ENCODE measurements at regions not wholly inside any gene's neighbourhood (a gene's known extent, or its start where the extent isn't known, plus 50 kb on each side); places are given as distances from the start of the nearest gene placed in this dataset.
"Not testable (repeated sequence)": the region's sequence is repeated elsewhere in the genome, so short reads cannot be mapped to it uniquely, and the experiment has no call there.

GRCh38 chr3:105979961-105980360, 111.1 kb upstream of the CBLB start:
- DNase-seq (ENCODE audit: low read depth in 2 of 2) = no peak

GRCh38 chr3:105982207-105982606, 113.4 kb upstream of the CBLB start:
- DNase-seq (ENCODE audit: low read depth in 2 of 2) = no peak

- DNase-seq (ENCODE audit: low read depth in 2 of 2) = peak; percentile 45 to 52
These were observed 116.0 kb upstream of the CBLB start for GRCh38 chr3:105984837-105985236.

- not testable (repeated sequence) for DNase-seq (ENCODE audit: low read depth in 2 of 2)
These were observed 117.5 kb upstream of the CBLB start for GRCh38 chr3:105986343-105986742.

GRCh38 chr3:105987809-105988208, 119.0 kb upstream of the CBLB start:
- DNase-seq (ENCODE audit: low read depth in 2 of 2) = no peak

- no peak for DNase-seq (ENCODE audit: low read depth in 2 of 2)
These were observed 119.9 kb upstream of the CBLB start for GRCh38 chr3:105988540-105989212.

- no peak for DNase-seq (ENCODE audit: low read depth in 2 of 2)
These were observed 128.0 kb upstream of the CBLB start for GRCh38 chr3:105996781-105997180.

- no peak for DNase-seq (ENCODE audit: low read depth in 2 of 2)
These were observed 128.6 kb upstream of the CBLB start for GRCh38 chr3:105997466-105997799.

- DNase-seq (ENCODE audit: low read depth in 2 of 2) = peak; percentile 73 to 75
These were observed 129.2 kb upstream of the CBLB start for GRCh38 chr3:105997800-105998526.

- no peak for DNase-seq (ENCODE audit: low read depth in 2 of 2)
These were observed 131.0 kb upstream of the CBLB start for GRCh38 chr3:105999856-106000255.

- DNase-seq (ENCODE audit: low read depth in 2 of 2) = no peak
These were observed 133.1 kb upstream of the CBLB start for GRCh38 chr3:106001923-106002322.

- DNase-seq (ENCODE audit: low read depth in 2 of 2) = no peak
These were observed 135.4 kb upstream of the CBLB start for GRCh38 chr3:106004137-106004681.

GRCh38 chr3:106004826-106005225, 136.0 kb upstream of the CBLB start:
- no peak for DNase-seq (ENCODE audit: low read depth in 2 of 2)

GRCh38 chr3:106006001-106006400, 137.2 kb upstream of the CBLB start:
- DNase-seq (ENCODE audit: low read depth in 2 of 2) = no peak

- no peak for DNase-seq (ENCODE audit: low read depth in 2 of 2)
These were observed 137.8 kb upstream of the CBLB start for GRCh38 chr3:106006571-106006970.

- DNase-seq (ENCODE audit: low read depth in 2 of 2) = no peak
These were observed 138.7 kb upstream of the CBLB start for GRCh38 chr3:106007512-106007911.

- DNase-seq (ENCODE audit: low read depth in 2 of 2) = no peak
These were observed 140.0 kb upstream of the CBLB start for GRCh38 chr3:106008766-106009165.

GRCh38 chr3:106010829-106011228, 142.0 kb upstream of the CBLB start:
- DNase-seq (ENCODE audit: low read depth in 2 of 2) = no peak

- DNase-seq (ENCODE audit: low read depth in 2 of 2) = peak; percentile 54 to 57
These were observed 145.2 kb upstream of the CBLB start for GRCh38 chr3:106013971-106014370.

- DNase-seq (ENCODE audit: low read depth in 2 of 2) = no peak
These were observed 145.7 kb upstream of the CBLB start for GRCh38 chr3:106014518-106014917.

GRCh38 chr3:106014971-106015370, 146.2 kb upstream of the CBLB start:
- no peak for DNase-seq (ENCODE audit: low read depth in 2 of 2)

- no peak for DNase-seq (ENCODE audit: low read depth in 2 of 2)
These were observed 149.3 kb upstream of the CBLB start for GRCh38 chr3:106018102-106018501.

GRCh38 chr3:106018929-106019550, 150.2 kb upstream of the CBLB start:
- DNase-seq (ENCODE audit: low read depth in 2 of 2) = no peak

All from fibroblast of skin of left quadriceps (primary cell).